Thymus (tissue), 11 donors: ENCODE measurements at regions not wholly inside any gene's neighbourhood (a gene's known extent, or its start where the extent isn't known, plus 50 kb on each side); places are given as distances from the start of the nearest gene placed in this dataset.
"Not testable (repeated sequence)": the region's sequence is repeated elsewhere in the genome, so short reads cannot be mapped to it uniquely, and the experiment has no call there.

ENCODE experiments used
- DNase-seq, 9 donors: peaks; one replicate each; pipeline ENCODE4 v3.0.0-alpha.2; 2013; ENCODE audit warnings: low spot score in 9 of 9, low read depth in 6 of 9, missing footprints in 1 of 9
- H3K27ac ChIP-seq, 2 donors: one replicate each; pipeline ENCODE4 v1.5.1; 2013; ENCODE audit warnings: control low read depth in 1 of 2, low read depth in 1 of 2, low read length in 1 of 2, mild to moderate bottlenecking in 1 of 2, moderate library complexity in 1 of 2
- H3K27me3 ChIP-seq, 2 donors: one replicate each; pipeline ENCODE4 v1.5.1; 2013; ENCODE audit warnings: low read length in 1 of 2; ENCODE audit not compliant: control insufficient read depth in 2 of 2, insufficient read depth in 1 of 2
- H3K36me3 ChIP-seq, 2 donors: one replicate each; pipeline ENCODE4 v1.5.1; 2013; ENCODE audit warnings: low read length in 1 of 2, mild to moderate bottlenecking in 1 of 2, moderate library complexity in 1 of 2; ENCODE audit not compliant: control insufficient read depth in 2 of 2, insufficient read depth in 2 of 2
- H3K4me1 ChIP-seq, 2 donors: one replicate each; pipeline ENCODE4 v1.5.1; 2013; ENCODE audit warnings: low read length in 2 of 2; ENCODE audit not compliant: control insufficient read depth in 2 of 2, insufficient read depth in 2 of 2
- H3K4me3 ChIP-seq, 2 donors: one replicate each; pipeline ENCODE4 v1.5.1; 2013; ENCODE audit warnings: low read length in 2 of 2, control low read depth in 1 of 2, mild to moderate bottlenecking in 1 of 2
- H3K9me3 ChIP-seq, 2 donors: one replicate each; pipeline ENCODE4 v1.5.1; 2013; ENCODE audit warnings: low read length in 1 of 2, mild to moderate bottlenecking in 1 of 2; ENCODE audit not compliant: control insufficient read depth in 2 of 2, insufficient read depth in 1 of 2
- WGBS: extraction: QIAGEN DNeasy Blood & Tissue Kit; methylation state at CpG from one replicate; pipeline ENCODE4 v1.1.7; 2013; 5-methylcytosine and 5-hydroxymethylcytosine counted together
- donor health status: healthy.

GRCh38 chr5:112559501-112559900, 140.4 kb upstream of the EPB41L4A start:
- DNase-seq, H3K4me3 ChIP-seq, H3K27ac ChIP-seq, H3K9me3 ChIP-seq, H3K27me3 ChIP-seq, H3K36me3 ChIP-seq, H3K4me1 ChIP-seq: not testable (repeated sequence)
- 16% methylated on average over 2 of the region's 2 CpGs for WGBS

- Histone ChIP-seq H3K27me3 (no peaks in the 10 kb centered on the region), H3K27ac (no peak overlapping the region), H3K9me3 (peaks cover 0 to 10% of the 10 kb centered on the region in 2 donors), H3K36me3 (no peaks in the 10 kb centered on the region), H3K4me1 (no peaks in the 10 kb centered on the region), H3K4me3 (no peak overlapping the region)
- 92% methylated on average over 2 of the region's 2 CpGs for WGBS
- no peak for DNase-seq
These were observed 141.3 kb upstream of the EPB41L4A start for GRCh38 chr5:112560371-112560770.

- WGBS, result 74% methylated on average over 5 of the region's 5 CpGs
- H3K4me3 ChIP-seq, result no peak overlapping the region
- no peaks in the 10 kb centered on the region for H3K36me3 ChIP-seq
- no peak overlapping the region for H3K27ac ChIP-seq
- H3K27me3 ChIP-seq, result no peaks in the 10 kb centered on the region
- no peak for DNase-seq
- H3K9me3 ChIP-seq, result peaks cover 0 to 10% of the 10 kb centered on the region in 2 donors
- no peaks in the 10 kb centered on the region for H3K4me1 ChIP-seq
These were observed 144.2 kb upstream of the EPB41L4A start for GRCh38 chr5:112563169-112563826.

- no peaks in the 10 kb centered on the region for H3K36me3 ChIP-seq
- no peak overlapping the region for H3K27ac ChIP-seq
- no peak overlapping the region for H3K4me3 ChIP-seq
- peaks cover 0 to 10% of the 10 kb centered on the region in 2 donors for H3K9me3 ChIP-seq
- DNase-seq, result no peak
- no peaks in the 10 kb centered on the region for H3K4me1 ChIP-seq
- 98% methylated on average over 1 of the region's 1 CpG for WGBS
- no peaks in the 10 kb centered on the region for H3K27me3 ChIP-seq
These were observed 147.2 kb upstream of the EPB41L4A start for GRCh38 chr5:112566251-112566650.

GRCh38 chr5:112569596-112569995, 150.5 kb upstream of the EPB41L4A start:
- Histone ChIP-seq H3K27me3 (no peaks in the 10 kb centered on the region), H3K27ac (no peak overlapping the region), H3K4me3 (no peak overlapping the region), H3K36me3 (no peaks in the 10 kb centered on the region), H3K4me1 (no peaks in the 10 kb centered on the region), H3K9me3 (no peaks in the 10 kb centered on the region)
- DNase-seq, result no peak

GRCh38 chr5:112570708-112571444, 151.8 kb upstream of the EPB41L4A start:
- Histone ChIP-seq H3K27me3 (no peaks in the 10 kb centered on the region), H3K9me3 (no peaks in the 10 kb centered on the region), H3K27ac (no peak overlapping the region), H3K36me3 (no peaks in the 10 kb centered on the region), H3K4me3 (no peak overlapping the region), H3K4me1 (no peaks in the 10 kb centered on the region)
- no peak for DNase-seq
- WGBS, result 93% methylated on average over 4 of the region's 4 CpGs

- no peak overlapping the region for H3K27ac ChIP-seq
- no peaks in the 10 kb centered on the region for H3K9me3 ChIP-seq
- WGBS, result 95% methylated on average over 3 of the region's 3 CpGs
These were observed 154.4 kb upstream of the EPB41L4A start for GRCh38 chr5:112573441-112573840.

GRCh38 chr5:112574536-112574935, 155.5 kb upstream of the EPB41L4A start:
- Histone ChIP-seq H3K9me3 (no peaks in the 10 kb centered on the region), H3K4me1 (no peaks in the 10 kb centered on the region), H3K4me3 (no peak overlapping the region), H3K36me3 (no peaks in the 10 kb centered on the region), H3K27me3 (no peaks in the 10 kb centered on the region), H3K27ac (no peak overlapping the region)
- DNase-seq, result no peak
- 32% methylated on average over 3 of the region's 3 CpGs for WGBS

More at GRCh38 chr5:112573441-112573840, 154.4 kb upstream of the EPB41L4A start:
- no peaks in the 10 kb centered on the region for H3K4me1 ChIP-seq
- no peak for DNase-seq
- H3K4me3 ChIP-seq, result no peak overlapping the region
- no peaks in the 10 kb centered on the region for H3K27me3 ChIP-seq
- H3K36me3 ChIP-seq, result no peaks in the 10 kb centered on the region

- H3K27me3 ChIP-seq, result no peaks in the 10 kb centered on the region
- 94% methylated on average over 3 of the region's 3 CpGs for WGBS
- DNase-seq, result no peak
- H3K27ac ChIP-seq, result no peak overlapping the region
- H3K9me3 ChIP-seq, result peaks cover 0 to 3% of the 10 kb centered on the region in 2 donors
- H3K4me3 ChIP-seq, result no peak overlapping the region
- H3K4me1 ChIP-seq, result no peaks in the 10 kb centered on the region
- H3K36me3 ChIP-seq, result no peaks in the 10 kb centered on the region
These were observed 157.3 kb upstream of the EPB41L4A start for GRCh38 chr5:112576298-112576925.
